ACC112 (cell line): ENCODE measurements at regions not wholly inside any gene's neighbourhood (a gene's known extent, or its start where the extent isn't known, plus 50 kb on each side); places are given as distances from the start of the nearest gene placed in this dataset.

ENCODE experiments used
- H2AFZ ChIP-seq: fragments of 200-600 bp; sonication (generic); one replicate; pipeline ENCODE4 v1.6.0; 2017; ENCODE audit warnings: antibody characterized with exemption, low read length; ENCODE audit not compliant: unreplicated experiment
- H3K27ac ChIP-seq: fragments of 200-600 bp; sonication (generic); 2 replicates; pipeline ENCODE4 v1.5.1; 2014; ENCODE audit warnings: low read depth, mild to moderate bottlenecking, antibody characterized with exemption, low read length, moderate library complexity
- H3K27me3 ChIP-seq: fragments of 200-600 bp; sonication (generic); 2 replicates; pipeline ENCODE4 v1.6.1; 2014; ENCODE audit warnings: mild to moderate bottlenecking, antibody characterized with exemption, low read length, moderate library complexity, mixed read lengths; ENCODE audit not compliant: insufficient read depth
- H3K36me3 ChIP-seq: fragments of 200-600 bp; sonication (generic); 2 replicates; pipeline ENCODE4 v1.6.1; 2016; ENCODE audit warnings: mild to moderate bottlenecking, antibody characterized with exemption, low read length, moderate library complexity, mixed read lengths; ENCODE audit not compliant: insufficient read depth
- H3K4me1 ChIP-seq: fragments of 200-600 bp; sonication (generic); one replicate; pipeline ENCODE4 v1.6.1; 2016; ENCODE audit warnings: low read length, mixed read lengths; ENCODE audit not compliant: insufficient read depth, unreplicated experiment, control insufficient read depth
- H3K4me3 ChIP-seq: fragments of 200-600 bp; sonication (generic); 2 replicates; pipeline ENCODE4 v1.5.1; 2014; ENCODE audit warnings: mild to moderate bottlenecking, low read depth, low read length
- H3K79me2 ChIP-seq: fragments of 200-600 bp; sonication (generic); one replicate; pipeline ENCODE4 v1.6.0; 2016; ENCODE audit warnings: low read length; ENCODE audit not compliant: control insufficient read depth, unreplicated experiment, insufficient read depth

DNA sequence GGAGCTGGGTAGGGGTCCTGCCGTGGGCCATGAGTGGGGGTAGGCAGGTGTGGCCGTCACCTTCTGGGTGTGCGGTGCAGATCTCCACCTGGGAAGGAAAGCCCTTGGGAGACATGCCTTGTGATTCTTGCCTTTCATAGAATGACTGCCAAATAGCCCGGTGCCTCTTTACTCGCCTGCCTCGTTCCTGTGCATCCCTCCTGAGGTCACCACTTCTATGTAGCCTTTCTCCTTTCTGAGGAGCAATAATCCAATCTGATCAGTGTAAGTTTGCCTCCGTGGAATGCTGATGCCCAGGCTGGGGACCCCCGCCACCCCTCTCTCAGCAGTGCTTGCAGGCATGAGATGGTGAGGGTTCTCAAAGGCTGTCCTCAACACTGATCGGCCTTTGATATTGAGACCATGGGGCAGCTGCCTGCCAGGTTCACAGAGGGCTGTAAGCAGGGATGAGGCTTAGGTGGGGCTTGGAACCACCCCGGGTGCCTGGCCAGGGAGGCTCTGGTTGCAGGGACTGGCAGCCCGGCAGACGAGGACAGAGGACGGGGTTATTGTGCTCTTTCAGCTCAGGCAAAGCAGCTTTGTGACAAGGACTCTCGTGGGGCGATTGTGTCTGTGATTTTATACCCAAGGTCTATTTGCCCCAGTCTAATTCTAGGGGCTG, 86.1 kb upstream of the WNT7B start:
- H3K79me2 ChIP-seq = peaks cover 97% of the 10 kb centered on the region
- no peak overlapping the region for H3K27ac ChIP-seq
- no peak overlapping the region for H3K4me3 ChIP-seq
- peaks cover 32% of the 10 kb centered on the region for H3K4me1 ChIP-seq
- H2AFZ ChIP-seq = no peak overlapping the region
- no peaks in the 10 kb centered on the region for H3K27me3 ChIP-seq
- H3K36me3 ChIP-seq = no peaks in the 10 kb centered on the region

DNA sequence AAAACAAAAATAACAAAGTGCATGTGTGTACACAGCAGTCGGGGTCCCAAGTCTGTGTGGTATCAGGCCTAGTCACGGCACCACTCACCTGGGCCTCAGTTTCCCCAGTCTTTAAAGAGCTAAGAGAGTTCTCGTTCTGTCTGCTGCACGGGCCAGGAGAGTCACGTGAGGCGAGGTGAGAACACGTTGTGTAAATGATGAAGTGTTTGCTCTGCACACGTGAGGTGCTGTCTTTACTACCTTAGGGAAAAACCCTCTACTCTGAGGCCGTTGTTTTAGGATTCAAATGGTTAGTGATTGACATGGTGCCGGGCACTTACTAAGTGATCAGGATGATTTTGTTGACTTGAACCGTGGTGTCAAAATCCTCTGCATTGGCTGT, 86.5 kb upstream of the PPARA start:
- H3K36me3 ChIP-seq = no peaks in the 10 kb centered on the region
- H3K27me3 ChIP-seq = no peaks in the 10 kb centered on the region
- H3K27ac ChIP-seq = peak overlapping the region; percentile 100
- H2AFZ ChIP-seq = no peak overlapping the region
- peaks cover 97% of the 10 kb centered on the region for H3K79me2 ChIP-seq
- H3K4me1 ChIP-seq = peaks cover 28% of the 10 kb centered on the region
- 0 out of 2 replicates have a peak overlapping the region, but pooled peaks have one; percentile 75 for H3K4me3 ChIP-seq

DNA sequence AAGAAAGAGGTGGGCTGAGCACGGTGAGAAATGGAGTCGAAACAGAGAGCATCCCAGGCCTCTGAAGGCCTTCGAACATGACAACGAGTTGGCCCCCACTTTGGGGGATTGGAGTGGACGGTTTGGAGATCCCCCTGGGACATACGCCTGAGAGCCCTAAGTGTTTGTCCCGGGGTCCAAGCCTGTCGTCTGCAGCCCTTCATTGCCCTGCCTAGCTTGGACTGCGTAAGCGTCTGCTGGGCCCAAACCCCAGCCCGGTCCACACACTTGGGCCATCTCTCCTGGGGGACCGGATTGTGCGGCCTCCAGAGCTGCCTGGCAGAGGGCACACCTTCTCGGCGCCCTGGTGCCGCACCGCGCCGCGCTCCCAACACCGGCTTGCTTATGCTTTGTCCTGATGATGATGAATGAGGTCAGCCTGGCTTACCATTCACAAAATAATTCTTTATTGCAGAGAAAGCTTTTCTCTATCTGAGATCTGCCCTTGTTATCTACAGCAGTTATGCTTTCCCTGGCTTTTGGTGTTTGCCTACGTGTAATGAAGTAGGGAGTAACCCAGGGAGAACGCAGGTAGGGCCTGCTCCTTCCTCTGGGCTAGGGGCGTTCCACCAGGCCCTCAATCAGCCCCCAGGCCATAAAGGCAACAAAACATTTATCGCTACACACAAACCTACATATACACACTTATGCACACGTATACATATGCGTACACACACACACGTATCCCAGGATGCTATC, 85.9 kb upstream of the PPARA start:
- peaks cover 97% of the 10 kb centered on the region for H3K79me2 ChIP-seq
- no peak overlapping the region for H2AFZ ChIP-seq
- H3K36me3 ChIP-seq = no peaks in the 10 kb centered on the region
- peak overlapping the region; percentile 75 for H3K4me3 ChIP-seq
- no peaks in the 10 kb centered on the region for H3K27me3 ChIP-seq
- peaks cover 22% of the 10 kb centered on the region for H3K4me1 ChIP-seq
- H3K27ac ChIP-seq = peak overlapping the region; percentile 100

DNA sequence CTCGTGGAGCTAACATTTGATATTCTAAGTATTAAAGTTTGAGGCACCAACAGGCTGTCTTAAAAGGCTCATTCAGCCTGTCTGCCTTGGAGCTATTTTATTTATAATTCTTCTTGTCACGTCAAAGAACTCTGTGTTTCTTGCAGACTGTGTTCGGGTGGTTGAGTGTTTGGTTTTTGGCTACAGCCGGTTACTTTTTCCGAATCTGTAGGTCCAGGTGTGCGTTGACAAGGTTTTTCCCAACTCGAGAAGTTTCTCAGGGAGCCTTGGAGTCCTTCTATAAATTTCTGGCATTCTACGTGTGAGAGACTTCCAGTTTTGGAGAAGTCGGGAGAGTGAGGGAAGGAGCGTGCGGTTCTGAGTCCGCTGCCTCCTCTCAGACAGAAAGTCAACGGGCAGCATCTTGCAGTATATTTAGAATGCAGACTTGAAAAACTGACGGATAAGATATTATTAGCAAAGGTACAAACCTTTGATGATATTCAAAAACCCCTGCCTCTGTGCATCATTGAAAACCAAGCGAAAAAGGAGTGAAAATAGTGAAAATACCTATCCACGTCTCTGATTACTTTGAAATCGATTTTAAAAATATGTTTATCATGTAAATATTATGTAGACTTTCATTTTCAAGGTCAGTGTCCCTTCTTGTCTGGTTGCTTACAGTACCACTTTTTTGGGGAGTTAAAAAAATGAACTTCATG, 85.2 kb upstream of the PPARA start:
- peaks cover 20% of the 10 kb centered on the region for H3K4me1 ChIP-seq
- no peaks in the 10 kb centered on the region for H3K27me3 ChIP-seq
- peak overlapping the region; percentile 75 for H3K4me3 ChIP-seq
- H3K79me2 ChIP-seq = peaks cover 97% of the 10 kb centered on the region
- H2AFZ ChIP-seq = no peak overlapping the region
- no peaks in the 10 kb centered on the region for H3K36me3 ChIP-seq
- peak overlapping the region; percentile 100 for H3K27ac ChIP-seq

DNA sequence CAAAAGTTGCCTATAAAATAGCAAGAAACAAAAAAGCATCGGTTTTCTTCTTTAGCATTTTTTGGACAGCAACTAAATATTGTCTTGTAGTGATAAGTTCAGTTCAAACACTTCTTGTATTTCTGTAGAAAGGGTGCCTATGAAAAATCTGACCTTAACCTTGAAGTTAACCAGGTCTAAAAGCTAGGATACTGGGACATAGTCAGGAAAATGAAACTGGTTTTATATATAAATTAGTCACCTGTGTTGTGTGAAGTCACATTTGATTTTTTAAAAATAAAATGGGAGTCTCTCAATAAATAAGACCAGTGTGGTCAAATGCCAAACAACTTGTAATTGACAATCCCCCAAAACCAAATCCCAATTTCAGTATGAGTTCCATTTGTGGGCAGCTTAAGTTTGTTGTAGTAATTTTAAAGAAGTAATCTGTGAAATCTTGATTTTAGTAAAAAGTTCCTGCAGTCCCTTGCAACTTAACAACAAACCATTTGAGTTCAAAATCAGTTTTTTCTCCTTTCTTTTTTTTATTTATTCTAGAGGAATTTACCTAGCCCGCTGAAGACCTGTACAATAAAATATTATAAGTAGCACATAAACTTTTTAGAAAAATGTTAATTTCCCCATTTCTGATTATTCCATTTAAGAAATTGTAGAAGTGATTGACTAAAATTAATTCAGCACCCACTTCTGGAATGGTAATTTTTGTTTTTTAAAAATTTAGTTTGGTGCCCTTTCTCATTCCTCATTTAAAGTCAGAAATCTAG, 84.5 kb upstream of the PPARA start:
- H3K36me3 ChIP-seq = no peaks in the 10 kb centered on the region
- H3K27me3 ChIP-seq = no peaks in the 10 kb centered on the region
- peaks cover 96% of the 10 kb centered on the region for H3K79me2 ChIP-seq
- peaks cover 20% of the 10 kb centered on the region for H3K4me1 ChIP-seq
- peak overlapping the region; percentile 100 for H3K27ac ChIP-seq
- H2AFZ ChIP-seq = no peak overlapping the region
- H3K4me3 ChIP-seq = peak overlapping the region; percentile 75

DNA sequence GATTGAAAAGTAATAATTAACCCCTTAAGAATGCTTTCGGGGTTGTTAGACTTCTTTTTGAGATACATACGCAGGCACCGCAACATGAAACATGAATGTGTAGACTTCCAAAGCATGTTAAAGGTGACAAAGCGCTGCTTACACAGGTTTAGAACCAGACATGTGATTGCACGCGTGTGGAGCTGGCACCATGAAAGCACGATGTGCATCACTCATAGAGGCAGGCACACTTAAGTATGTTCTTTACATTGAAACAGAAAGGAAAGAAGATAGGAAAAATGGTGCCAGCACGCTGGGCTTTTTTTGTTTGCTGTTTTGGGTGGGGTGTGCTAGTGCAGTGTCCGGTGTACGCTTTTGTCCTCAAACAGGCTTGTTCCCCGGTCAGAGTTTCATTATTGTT, 83.6 kb upstream of the PPARA start:
- Histone ChIP-seq H3K4me3 (peak overlapping the region; percentile 75), H3K27ac (peak overlapping the region; percentile 100), H3K79me2 (peaks cover 88% of the 10 kb centered on the region), H3K4me1 (peaks cover 20% of the 10 kb centered on the region), H3K27me3 (no peaks in the 10 kb centered on the region), H2AFZ (no peak overlapping the region), H3K36me3 (no peaks in the 10 kb centered on the region)

DNA sequence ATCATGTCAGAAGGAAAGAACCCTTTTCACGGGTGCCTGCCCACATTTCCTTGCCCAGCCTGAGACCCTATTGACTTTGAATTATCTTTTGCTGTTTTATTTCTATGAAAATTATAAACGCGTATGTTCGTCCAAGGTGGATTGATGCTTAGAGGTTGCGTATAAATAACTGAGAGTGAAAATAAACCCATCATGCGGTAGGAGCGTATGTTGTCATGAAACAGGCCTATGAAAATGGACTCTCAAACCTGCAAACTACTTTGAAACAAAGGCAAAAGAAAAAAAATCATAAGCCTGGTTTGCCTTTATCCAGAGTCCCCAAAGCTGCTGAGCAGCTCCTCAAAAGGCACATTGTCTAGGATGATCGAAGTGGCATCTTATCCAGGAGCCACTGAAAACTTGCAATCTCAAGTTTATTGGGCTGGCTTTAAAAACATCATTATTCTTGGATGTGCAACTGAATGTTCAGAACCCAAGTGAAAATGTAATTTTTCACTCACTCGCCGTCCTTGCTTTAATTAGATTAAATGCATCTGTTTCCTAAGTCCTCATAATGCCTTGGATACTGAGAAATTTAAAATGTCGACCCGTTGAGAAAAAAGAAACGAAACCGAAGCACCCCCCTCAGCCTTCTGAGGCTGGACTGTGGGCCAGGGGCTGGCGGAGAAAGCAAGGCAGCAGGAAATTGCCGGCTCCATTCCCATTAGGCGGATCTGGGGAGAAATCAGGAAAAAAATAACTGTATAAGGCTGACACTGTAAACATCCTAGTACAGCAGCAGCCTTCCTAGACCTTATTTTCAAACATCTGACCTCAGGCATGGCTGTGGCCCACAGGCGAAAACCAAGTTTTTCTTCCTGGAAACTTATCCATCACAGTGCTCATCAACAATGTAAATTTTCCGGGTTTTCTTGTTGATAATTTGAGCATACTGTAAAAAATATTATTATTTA, 82.9 kb upstream of the PPARA start:
- Histone ChIP-seq H3K79me2 (peaks cover 86% of the 10 kb centered on the region), H3K4me1 (peaks cover 17% of the 10 kb centered on the region), H3K36me3 (no peaks in the 10 kb centered on the region), H3K4me3 (peak overlapping the region; percentile 75), H3K27me3 (no peaks in the 10 kb centered on the region), H3K27ac (peak overlapping the region; percentile 100), H2AFZ (no peak overlapping the region)

DNA sequence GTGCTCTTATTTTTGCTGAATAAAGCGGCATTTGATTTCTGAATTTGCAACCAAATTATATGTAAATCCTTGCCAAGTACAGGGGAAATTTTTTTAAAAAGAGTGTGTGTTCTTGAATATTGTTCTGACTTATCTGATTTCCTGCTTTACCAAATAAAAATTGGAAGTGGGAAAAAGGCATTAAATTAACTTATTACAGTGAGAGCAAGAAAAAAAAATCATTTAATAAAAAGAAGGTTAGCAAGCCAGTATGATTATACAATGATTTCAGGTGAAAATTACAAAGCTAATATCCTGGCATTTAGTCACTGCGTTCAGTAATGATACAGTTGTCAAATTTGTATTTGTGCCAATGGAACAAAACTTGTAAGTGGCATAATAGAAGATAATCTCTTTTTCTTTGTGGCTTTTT, 82.1 kb upstream of the PPARA start:
- H3K36me3 ChIP-seq = peaks cover 3% of the 10 kb centered on the region
- H2AFZ ChIP-seq = no peak overlapping the region
- H3K79me2 ChIP-seq = peaks cover 86% of the 10 kb centered on the region
- H3K27ac ChIP-seq = peak overlapping the region; percentile 100
- H3K27me3 ChIP-seq = no peaks in the 10 kb centered on the region
- peaks cover 13% of the 10 kb centered on the region for H3K4me1 ChIP-seq
- peak overlapping the region; percentile 75 for H3K4me3 ChIP-seq

DNA sequence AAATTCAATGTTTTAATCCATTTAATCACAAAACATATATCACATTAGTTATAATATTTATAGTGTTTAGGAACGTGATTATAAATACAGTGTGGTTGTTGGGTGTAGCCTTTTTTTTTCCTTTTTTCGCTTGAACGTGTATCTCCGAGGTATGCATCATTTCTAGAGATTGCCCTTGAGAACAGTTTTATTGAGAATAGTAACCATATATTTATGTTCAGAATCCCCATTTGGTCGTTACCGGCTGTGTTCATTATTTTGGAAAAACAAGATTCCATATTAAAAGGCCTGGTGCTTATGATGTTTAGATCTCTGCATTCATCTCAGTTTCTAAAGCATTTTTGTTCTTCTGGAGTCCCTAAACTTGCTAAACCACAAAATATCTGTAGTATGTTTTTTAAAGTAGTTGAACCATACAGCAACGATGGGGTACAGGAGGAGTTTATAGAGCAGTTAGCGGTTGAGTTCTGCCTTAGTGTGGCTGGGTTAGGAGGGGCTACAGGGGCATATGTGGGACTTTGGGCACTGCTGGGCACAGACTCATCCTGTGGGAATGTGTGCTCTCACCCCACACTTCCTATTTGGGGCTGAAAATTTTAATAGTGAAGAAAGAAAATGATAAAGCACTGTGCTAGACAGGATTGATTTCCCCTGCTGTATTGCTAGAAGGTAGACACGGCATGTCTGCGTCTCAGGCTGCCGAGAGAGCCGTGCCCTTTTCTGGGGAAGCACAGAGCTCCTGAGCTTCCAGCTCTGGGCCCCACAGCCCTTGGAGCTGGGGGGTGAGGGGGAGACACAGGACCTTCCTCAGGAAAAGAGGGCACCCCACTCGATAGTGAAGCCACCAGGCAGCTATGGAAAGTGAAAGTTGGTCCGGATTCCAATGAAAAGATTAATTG, 81.5 kb upstream of the PPARA start:
- Histone ChIP-seq H3K79me2 (peaks cover 86% of the 10 kb centered on the region), H2AFZ (no peak overlapping the region), H3K4me3 (peak overlapping the region; percentile 75), H3K36me3 (peaks cover 10% of the 10 kb centered on the region), H3K27ac (peak overlapping the region; percentile 100), H3K27me3 (no peaks in the 10 kb centered on the region), H3K4me1 (peaks cover 10% of the 10 kb centered on the region)
